Neural cell (in vitro differentiated cells): ENCODE measurements at regions not wholly inside any gene's neighbourhood (a gene's known extent, or its start where the extent isn't known, plus 50 kb on each side); places are given as distances from the start of the nearest gene placed in this dataset.
"Not testable (repeated sequence)": the region's sequence is repeated elsewhere in the genome, so short reads cannot be mapped to it uniquely, and the experiment has no call there.

ENCODE experiments used
- H2AFZ ChIP-seq: fragments of 200-600, 300-800 bp; sonication (generic), shearing (Covaris generic); 2 replicates; pipeline ENCODE4 v1.6.0; 2014; ENCODE audit warnings: low read depth, mild to moderate bottlenecking, antibody characterized with exemption, low read length, moderate library complexity
- H3F3A ChIP-seq: fragments of 200-600 bp; shearing (Covaris generic); 2 replicates; pipeline ENCODE4 v1.6.1; 2016; ENCODE audit warnings: mild to moderate bottlenecking, moderate library complexity, mixed read lengths, antibody characterized with exemption, low read length; ENCODE audit not compliant: insufficient read depth, poor library complexity, severe bottlenecking
- H3K27ac ChIP-seq: fragments of 200-600, 300-800 bp; sonication (generic), shearing (Covaris generic); 2 replicates; pipeline ENCODE4 v1.5.1; 2014; ENCODE audit warnings: mild to moderate bottlenecking, low read length, moderate library complexity
- H3K27me3 ChIP-seq: fragments of 300-800, 200-600 bp; sonication (generic), shearing (Covaris generic); 2 replicates; pipeline ENCODE4 v1.6.0; 2014; ENCODE audit warnings: mild to moderate bottlenecking, low read depth, low read length, moderate library complexity; ENCODE audit not compliant: insufficient read depth
- H3K36me3 ChIP-seq: fragments of 300-800, 200-600 bp; sonication (generic), shearing (Covaris generic); 2 replicates; pipeline ENCODE4 v1.5.1; 2014; ENCODE audit warnings: mild to moderate bottlenecking, antibody characterized with exemption, low read length, moderate library complexity; ENCODE audit not compliant: insufficient read depth
- H3K4me2 ChIP-seq: fragments of 300-800, 200-600 bp; sonication (generic), shearing (Covaris generic); 2 replicates; pipeline ENCODE4 v1.6.0; 2014; ENCODE audit warnings: mild to moderate bottlenecking, low read length
- H3K4me3 ChIP-seq: fragments of 300-800, 200-600 bp; sonication (generic), shearing (Covaris generic); 2 replicates; pipeline ENCODE4 v1.5.1; 2014; ENCODE audit warnings: mild to moderate bottlenecking, low read length, moderate library complexity
- H3K79me2 ChIP-seq: fragments of 200-600 bp; shearing (Covaris generic); replicated peaks from 2 replicates; pipeline ENCODE4 v1.6.0; 2014; ENCODE audit warnings: mild to moderate bottlenecking, low read length, moderate library complexity; ENCODE audit not compliant: insufficient read depth
- H3K9ac ChIP-seq: fragments of 300-800, 200-600 bp; sonication (generic), shearing (Covaris generic); 2 replicates; pipeline ENCODE4 v1.6.1; 2016; ENCODE audit warnings: mild to moderate bottlenecking, low read length, mixed read lengths
- H3K9me2 ChIP-seq: fragments of 200-600 bp; shearing (Covaris generic); 2 replicates; pipeline ENCODE4 v1.6.1; 2016; ENCODE audit warnings: mild to moderate bottlenecking, low read length, mixed read lengths; ENCODE audit not compliant: insufficient read depth
- H3K9me3 ChIP-seq: fragments of 200-600, 300-800 bp; sonication (generic), shearing (Covaris generic); 2 replicates; pipeline ENCODE4 v1.6.1; 2016; ENCODE audit warnings: mild to moderate bottlenecking, mixed run types, low read length, moderate library complexity, mixed read lengths
- H4K20me1 ChIP-seq: fragments of 200-600 bp; shearing (Covaris generic); 2 replicates; pipeline ENCODE4 v1.6.1; 2016; ENCODE audit warnings: mild to moderate bottlenecking, mixed run types; ENCODE audit not compliant: insufficient read depth
- CTCF ChIP-seq: fragments of 450-650 bp; IDR thresholded peaks from 2 replicates; pipeline ENCODE4 v1.5.1; 2014; ENCODE audit warnings: antibody characterized with exemption, mild to moderate bottlenecking, moderate library complexity; ENCODE audit not compliant: poor library complexity, severe bottlenecking
- EP300 ChIP-seq: fragments of 450-650 bp; conservative IDR thresholded peaks from 2 replicates; pipeline ENCODE4 v1.6.1; 2014; ENCODE audit warnings: antibody characterized with exemption, mild to moderate bottlenecking, moderate library complexity; ENCODE audit not compliant: poor library complexity, severe bottlenecking
- EZH2 ChIP-seq: fragments of 200-600, 300-800 bp; shearing (Covaris generic), sonication (generic); IDR thresholded peaks from 2 replicates; pipeline ENCODE4 v1.6.1; 2014; ENCODE audit warnings: antibody characterized with exemption, low read length, borderline replicate concordance, mild to moderate bottlenecking; ENCODE audit not compliant: insufficient read depth, poor library complexity, severe bottlenecking
- MXI1 ChIP-seq: fragments of 450-650 bp; conservative IDR thresholded peaks from 2 replicates; pipeline ENCODE4 v1.6.1; 2014; ENCODE audit warnings: antibody characterized with exemption, mild to moderate bottlenecking; ENCODE audit not compliant: poor library complexity, severe bottlenecking
- POLR2AphosphoS5 ChIP-seq: IDR thresholded peaks from 2 replicates; pipeline ENCODE4 v1.6.1; 2012
- RAD21 ChIP-seq: fragments of 450-650 bp; conservative IDR thresholded peaks from 2 replicates; pipeline ENCODE4 v1.6.1; 2014; ENCODE audit warnings: antibody characterized with exemption, mild to moderate bottlenecking, moderate library complexity
- REST ChIP-seq: IDR thresholded peaks from 2 replicates; pipeline ENCODE4 v1.6.1; 2012; ENCODE audit warnings: borderline replicate concordance
- SMC3 ChIP-seq: fragments of 450-650 bp; conservative IDR thresholded peaks from 2 replicates; pipeline ENCODE4 v1.6.1; 2014; ENCODE audit warnings: antibody characterized with exemption, mild to moderate bottlenecking, moderate library complexity; ENCODE audit not compliant: poor library complexity
- TAF1 ChIP-seq: IDR thresholded peaks from 2 replicates; pipeline ENCODE4 v1.6.1; 2012; ENCODE audit warnings: low read depth

GRCh38 chr10:85138046-85138445 lies 809.7 kb downstream of the CCSER2 start:
- Histone ChIP-seq H3K79me2 (no peaks in the 10 kb centered on the region), H3K9me3 (no peaks in the 10 kb centered on the region), H3K9ac (no peak overlapping the region), H3K36me3 (no peaks in the 10 kb centered on the region), H4K20me1 (no peaks in the 10 kb centered on the region), H3K9me2 (no peaks in the 10 kb centered on the region), H3K27ac (no peak overlapping the region), H2AFZ (no peak overlapping the region), H3K4me2 (no peak overlapping the region), H3F3A (no peaks in the 10 kb centered on the region), H3K4me3 (no peak overlapping the region), H3K27me3 (no peaks in the 10 kb centered on the region)
- TF ChIP-seq TAF1 (no peak), EZH2 (no peak), REST (no peak), SMC3 (no peak), EP300 (no peak), POLR2AphosphoS5 (no peak)

- no peak overlapping the region for H3K27ac ChIP-seq
These were observed 810.7 kb downstream of the CCSER2 start for GRCh38 chr10:85139124-85139523.

GRCh38 chr10:85141520-85141919 lies 813.1 kb downstream of the CCSER2 start:
- H3K9me2 ChIP-seq, H3K9me3 ChIP-seq, H3K79me2 ChIP-seq, H2AFZ ChIP-seq, H3F3A ChIP-seq, H3K27me3 ChIP-seq, H3K36me3 ChIP-seq, H4K20me1 ChIP-seq, H3K4me2 ChIP-seq, H3K9ac ChIP-seq, H3K4me3 ChIP-seq, H3K27ac ChIP-seq: not testable (repeated sequence)

More at GRCh38 chr10:85139124-85139523, 810.7 kb downstream of the CCSER2 start:
- Histone ChIP-seq H3K79me2 (no peaks in the 10 kb centered on the region), H4K20me1 (no peaks in the 10 kb centered on the region), H3K4me3 (no peak overlapping the region), H2AFZ (no peak overlapping the region), H3K36me3 (no peaks in the 10 kb centered on the region), H3K9me2 (no peaks in the 10 kb centered on the region), H3K4me2 (no peak overlapping the region), H3F3A (no peaks in the 10 kb centered on the region), H3K9me3 (no peaks in the 10 kb centered on the region), H3K9ac (no peak overlapping the region), H3K27me3 (no peaks in the 10 kb centered on the region)
- TF ChIP-seq RAD21 (no peak), REST (no peak), MXI1 (no peak), CTCF (no peak)
